HTR-8/SVneo (cell line): ENCODE measurements at regions not wholly inside any gene's neighbourhood (a gene's known extent, or its start where the extent isn't known, plus 50 kb on each side); places are given as distances from the start of the nearest gene placed in this dataset.

Experiments used
- DNase-seq: peaks from one replicate; pipeline ENCODE4 v3.0.0; 2011; ENCODE audit warnings: low spot score, mixed read lengths; ENCODE audit not compliant: insufficient read length
- FAIRE-seq: peaks from 2 replicates; lab custom pipeline; 2011; peaks lifted over from hg19 to GRCh38; lab: Jason Lieb, UNC

DNA sequence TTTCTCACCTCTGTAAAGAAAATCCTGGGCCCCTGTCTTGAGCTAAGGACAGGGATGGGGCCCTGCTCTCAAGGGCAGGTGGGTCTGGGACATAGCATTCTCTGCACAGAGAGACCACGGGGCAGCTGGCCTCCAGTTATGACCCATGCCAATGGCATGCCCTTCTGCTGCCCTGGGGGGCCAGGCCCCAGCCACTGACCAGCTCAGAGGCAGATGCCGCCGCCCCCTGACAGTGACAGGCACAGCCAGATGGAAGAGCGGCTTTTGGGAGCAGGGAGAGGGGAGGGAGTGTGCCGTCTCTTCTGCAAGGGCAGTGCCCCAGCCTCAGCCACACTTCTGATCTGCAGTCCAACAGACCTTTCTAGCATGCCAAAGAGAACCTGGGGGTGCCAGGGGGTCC, 114.8 kb upstream of the NAV2 start:
- peak; percentile 69 for FAIRE-seq
- peak; percentile 67 for DNase-seq

DNA sequence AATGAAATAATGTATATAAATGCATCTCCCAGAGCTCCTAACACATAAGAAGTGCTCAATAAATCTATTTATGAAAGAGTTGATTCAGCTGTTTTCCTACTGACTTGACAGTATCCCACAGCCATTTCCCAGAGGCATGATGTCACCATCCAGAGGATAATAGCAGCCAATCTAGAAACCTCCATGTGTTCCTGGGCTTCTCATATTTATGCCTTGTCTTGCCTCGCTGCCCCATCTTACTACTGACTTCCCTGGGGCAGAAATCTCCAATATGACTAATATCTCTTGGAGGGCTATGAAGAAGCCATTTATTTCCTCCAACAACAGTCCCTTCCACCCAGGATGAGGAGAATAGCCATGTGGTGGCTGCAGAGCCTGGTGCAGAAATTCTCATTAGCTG, 115.4 kb upstream of the NAV2 start:
- FAIRE-seq = no peak

DNA sequence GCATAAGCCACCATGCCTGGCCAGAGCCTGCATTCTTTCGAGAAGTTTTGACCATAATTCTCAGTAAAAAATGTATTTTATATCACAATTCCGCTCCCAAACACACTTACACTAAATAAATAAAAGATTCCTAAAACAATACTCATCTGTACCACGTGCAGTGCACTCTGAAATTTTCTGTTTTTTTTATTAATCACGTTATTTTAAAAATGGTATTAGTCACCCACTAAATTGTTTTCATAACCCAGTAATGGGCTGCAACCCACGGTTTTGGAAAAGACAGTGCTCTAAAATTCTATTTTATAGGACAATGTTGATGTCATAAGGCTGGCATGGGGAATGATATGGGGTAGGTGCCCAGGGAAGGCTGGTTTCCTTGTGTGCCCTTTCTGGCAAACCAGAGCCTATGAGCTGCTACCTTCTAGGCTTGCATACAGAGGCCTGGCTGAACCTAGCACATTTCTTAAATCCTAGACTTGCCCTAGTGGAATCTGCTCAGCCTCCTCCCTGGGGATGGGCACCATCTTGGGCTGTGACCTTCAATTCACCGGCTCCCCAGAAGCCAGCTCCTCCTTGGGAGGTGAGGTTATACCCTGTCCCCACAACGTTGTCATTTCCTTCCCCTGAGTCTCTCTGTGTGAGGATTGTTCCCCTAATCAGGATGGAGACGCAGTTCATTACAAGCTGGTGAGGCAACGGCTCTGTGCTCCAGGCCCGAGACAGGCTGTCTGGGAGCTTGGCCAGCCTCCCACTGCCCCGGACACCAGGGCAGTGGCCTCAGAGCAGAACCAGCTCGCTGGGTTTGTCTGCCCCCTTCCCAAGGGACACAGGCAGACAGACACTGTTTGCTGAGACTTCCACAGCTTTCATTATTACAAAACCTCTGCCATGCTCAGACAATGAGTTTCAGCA, 116.5 kb upstream of the NAV2 start:
- peak; percentile 86 for FAIRE-seq
- DNase-seq = peak; percentile 66

More for the DNA sequence above, 115.4 kb upstream of the NAV2 start:
- peak; percentile 43 for DNase-seq

DNA sequence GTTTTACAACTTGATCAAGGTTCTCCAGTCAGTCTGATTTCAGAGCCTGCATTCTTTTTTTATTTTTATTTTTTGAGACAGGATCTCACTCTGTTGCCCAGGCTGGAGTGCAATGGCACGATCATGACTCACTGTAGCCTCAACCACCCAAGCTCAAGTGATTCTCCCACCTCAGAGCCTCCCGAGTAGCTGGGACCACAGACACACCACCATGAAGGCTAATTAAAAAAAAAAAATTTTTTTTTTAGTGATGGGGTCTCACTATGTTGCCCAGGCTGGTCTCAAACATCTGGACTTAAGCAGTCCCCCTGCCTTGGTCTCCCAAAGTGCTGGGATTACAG, 117.2 kb upstream of the NAV2 start:
- no peak for FAIRE-seq

DNA sequence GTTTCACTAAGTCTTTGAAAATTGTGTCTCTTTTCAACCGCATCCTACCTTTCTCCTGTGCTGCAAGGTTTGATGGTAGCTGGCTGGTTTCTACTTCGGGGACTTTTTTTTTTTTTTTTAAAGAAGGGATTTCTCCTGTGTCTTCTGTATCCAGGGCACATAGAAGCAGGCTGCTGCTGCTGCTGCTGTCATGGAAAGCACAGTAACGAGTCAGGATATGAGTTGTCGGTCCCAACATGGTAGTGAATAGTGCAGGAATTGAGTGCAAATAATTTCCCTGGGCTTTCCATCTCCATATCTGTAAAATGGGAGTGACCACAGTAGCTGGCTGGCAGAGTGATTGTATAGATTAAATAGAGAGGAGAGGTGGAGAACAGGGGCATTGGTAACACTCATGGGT, 118.3 kb upstream of the NAV2 start:
- FAIRE-seq = no peak
- no peak for DNase-seq

More for the DNA sequence above, 117.2 kb upstream of the NAV2 start:
- DNase-seq = no peak

DNA sequence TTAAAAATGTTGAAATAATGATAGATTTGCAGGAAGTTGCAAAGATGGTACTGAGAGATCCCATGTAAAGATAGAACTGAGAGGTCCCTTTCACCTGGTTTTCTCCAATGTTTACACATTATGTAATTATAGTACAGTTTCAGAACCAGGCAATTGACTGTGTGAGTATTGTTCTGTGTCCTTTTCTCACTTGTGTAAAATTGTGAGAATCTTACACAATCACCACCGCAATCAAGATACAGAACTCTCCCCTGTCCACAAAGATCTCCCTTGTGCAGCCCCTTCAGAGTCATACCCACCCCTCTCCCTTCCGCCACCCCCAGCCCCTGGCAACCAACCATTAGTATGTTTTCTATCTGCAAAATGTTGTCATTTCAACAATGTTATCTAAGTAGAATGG, 119.8 kb upstream of the NAV2 start:
- no peak for DNase-seq
- no peak for FAIRE-seq

DNA sequence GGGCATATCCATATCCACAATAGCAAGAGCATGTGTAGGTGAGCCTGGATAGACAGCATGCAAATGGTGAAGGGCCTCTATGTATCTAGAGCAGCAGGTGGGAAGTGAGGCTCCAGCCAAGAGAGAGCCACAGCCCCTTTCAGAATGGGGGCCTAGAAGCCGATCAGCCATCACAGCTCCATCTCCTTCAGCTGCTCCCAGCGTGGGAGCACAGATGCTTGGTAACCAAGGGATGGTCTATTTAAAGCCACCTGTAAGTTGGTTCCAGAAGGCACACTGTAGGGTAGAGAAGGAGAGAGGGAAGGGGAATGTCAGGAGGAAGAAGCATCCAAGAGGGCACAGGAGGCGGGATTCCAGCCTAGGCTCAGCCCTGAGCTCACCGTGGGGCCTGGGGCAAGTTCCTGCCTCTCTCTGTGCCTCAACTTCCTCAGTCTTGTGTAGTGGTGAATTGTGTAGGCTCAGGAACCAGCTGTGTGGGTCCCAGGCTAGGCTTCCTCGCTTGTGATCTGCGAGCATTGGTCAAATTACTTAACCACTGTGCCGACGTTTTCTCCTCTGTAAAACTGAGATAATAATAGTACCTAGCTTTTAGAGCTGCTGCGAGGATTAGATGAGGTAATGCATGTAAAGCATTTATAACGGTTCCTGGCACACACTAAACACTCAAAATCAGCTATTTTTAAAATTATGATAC, 122.9 kb upstream of the NAV2 start:
- FAIRE-seq (no peak), DNase-seq (no peak)

DNA sequence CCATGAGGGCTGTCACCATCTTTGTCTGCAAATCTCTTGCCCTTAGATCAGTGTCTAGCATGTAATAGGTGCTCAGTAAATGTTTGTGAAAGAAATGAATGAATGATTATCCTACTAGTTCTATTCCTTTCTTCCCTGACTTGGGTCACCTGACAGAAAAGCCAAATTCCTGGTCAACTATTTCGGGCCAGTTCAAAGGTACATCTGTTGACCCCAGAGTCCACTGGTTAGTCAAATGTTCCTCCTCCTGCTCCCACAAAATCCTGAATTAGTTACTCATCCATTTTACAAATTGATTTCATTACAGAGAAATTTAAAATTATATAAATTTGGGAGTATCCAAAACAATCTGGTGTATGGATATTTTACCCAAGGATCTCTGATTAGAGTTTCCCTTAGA, 124.7 kb upstream of the NAV2 start:
- DNase-seq = no peak
- FAIRE-seq = no peak

DNA sequence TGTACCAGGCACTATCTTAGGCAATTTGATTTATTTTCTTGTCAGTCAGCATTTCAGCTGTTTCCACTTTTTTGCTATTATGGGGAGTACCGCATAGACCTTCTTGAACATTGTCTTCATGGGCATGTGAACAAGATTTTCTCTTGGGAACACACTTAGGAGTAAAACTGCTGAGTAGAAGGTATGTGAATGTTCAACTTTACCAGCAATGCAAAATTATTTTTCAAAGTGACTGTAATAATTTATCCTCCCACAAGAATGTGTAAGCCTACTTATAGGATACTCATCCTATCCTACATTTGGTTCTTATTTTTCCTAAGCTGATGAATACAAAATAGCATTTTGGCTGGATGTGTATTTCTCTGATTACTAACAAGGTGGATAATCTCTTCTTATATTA, 132.0 kb upstream of the NAV2 start:
- DNase-seq (no peak), FAIRE-seq (no peak)

DNA sequence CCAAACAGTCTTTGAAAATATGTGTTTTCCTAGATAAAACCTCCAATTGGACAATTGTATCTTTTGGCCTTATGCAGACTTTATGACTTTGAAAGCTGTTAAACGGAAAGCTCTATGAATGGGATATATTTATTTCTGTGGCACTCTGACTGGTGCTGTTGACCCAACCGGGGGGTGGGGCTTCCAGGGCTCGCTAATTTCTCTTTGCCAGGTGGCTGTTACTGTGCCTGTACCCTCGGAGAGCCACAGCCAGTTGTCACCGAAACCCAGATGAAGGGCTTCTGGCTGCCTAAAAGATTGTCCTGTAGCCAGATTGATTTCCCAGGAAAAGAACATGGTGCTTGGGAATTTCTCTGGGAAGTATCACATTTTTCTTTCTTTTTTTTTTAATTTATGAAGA, 132.7 kb upstream of the NAV2 start:
- FAIRE-seq (no peak), DNase-seq (no peak)

DNA sequence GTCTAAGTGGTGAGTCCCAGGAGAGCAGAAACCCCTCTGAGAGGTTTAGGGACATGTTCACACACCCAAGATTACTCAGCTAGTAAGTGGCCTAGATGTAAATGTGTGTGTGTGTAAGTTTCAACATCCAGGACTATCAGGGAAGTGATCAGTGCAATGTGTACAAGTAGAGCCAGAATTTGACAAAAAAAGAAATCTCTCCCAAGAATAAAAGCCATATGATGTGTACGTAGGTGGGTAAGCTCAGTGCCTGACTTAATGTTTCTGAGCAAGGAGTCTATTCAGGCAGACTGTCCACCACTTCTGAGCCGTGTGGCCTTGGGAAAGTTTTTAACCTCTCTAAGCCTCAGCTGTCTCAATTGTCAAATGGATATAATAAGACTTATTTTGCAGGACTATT, 133.8 kb upstream of the NAV2 start:
- DNase-seq = no peak
- FAIRE-seq = no peak

DNA sequence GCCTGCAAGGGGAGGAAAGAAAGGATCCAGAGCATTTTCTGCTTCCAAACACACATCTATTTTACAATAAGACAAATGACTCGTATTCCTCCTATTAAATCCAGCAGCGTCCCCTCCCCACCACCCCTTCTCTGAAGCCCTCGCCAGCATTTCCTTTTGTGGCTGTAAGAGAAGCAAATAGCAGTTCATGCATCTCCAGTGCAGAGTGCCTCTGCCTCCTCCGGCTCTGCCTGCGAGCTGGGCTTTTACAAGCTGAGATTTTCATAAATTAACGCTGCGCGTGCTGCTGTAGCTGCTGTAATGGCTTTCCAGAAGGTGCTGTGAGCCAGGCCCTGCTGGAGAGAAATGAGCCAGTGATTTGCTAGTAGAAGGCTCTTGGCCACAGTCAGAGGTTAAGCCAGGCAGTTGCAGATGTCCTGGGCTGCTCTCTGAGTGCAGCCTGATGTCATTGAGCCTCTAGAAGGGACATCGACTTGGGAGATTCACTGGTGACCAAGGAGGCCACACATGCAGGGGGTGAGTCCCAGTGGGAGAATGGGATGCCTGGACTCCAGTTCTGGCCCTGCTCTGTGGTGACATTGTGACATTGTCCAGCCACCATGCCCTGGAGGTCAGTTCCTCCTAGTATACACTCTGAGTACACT, 134.5 kb upstream of the NAV2 start:
- DNase-seq (no peak), FAIRE-seq (no peak)

DNA sequence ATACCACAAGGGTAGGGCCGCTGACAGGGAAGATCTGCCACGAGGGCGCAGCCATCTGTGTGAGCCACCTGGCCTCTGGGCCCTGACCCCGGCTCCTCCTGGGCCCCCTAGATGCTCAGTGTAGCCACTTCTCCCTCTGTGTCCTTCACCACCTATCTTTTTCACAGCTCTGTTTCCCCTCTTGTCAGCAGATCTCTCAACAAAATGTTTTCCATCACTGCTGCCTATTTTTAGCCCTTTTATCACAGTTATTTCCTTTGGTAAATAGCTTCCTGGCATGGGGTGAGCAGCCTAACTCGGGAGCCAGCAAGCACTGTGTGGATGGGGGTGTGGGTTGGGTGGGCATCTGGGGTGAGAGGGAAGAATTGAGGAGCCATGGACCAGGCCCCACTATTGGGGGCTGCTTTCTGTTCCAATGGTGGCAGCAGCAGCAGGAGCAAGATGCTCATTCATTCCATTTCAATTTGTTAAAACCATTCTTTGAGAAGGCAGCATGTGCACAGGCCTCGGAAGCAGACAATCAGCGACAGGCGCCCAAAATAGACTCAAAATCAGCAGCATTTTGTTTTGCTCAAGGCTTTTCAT, 135.2 kb upstream of the NAV2 start:
- no peak for FAIRE-seq
- DNase-seq = no peak

DNA sequence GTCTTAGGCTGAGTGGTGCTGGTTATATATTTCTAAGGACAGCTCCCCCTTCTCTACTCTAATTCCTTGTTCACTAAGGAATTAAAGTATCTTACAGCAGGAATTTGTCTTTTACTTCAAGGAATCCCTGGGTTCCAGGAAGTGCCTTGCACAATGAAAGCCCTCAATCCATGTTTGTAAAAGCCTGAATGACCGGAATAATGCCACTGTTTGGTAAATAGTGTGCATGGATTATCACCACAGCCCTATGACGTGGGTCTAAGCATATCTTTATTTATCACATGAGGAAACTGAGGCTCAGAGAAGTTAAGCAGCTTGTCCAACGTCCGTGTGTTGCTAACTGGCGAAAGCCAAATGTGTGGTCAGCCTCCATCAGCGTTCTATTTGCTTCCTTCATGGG, 135.7 kb upstream of the NAV2 start:
- FAIRE-seq (no peak), DNase-seq (no peak)

DNA sequence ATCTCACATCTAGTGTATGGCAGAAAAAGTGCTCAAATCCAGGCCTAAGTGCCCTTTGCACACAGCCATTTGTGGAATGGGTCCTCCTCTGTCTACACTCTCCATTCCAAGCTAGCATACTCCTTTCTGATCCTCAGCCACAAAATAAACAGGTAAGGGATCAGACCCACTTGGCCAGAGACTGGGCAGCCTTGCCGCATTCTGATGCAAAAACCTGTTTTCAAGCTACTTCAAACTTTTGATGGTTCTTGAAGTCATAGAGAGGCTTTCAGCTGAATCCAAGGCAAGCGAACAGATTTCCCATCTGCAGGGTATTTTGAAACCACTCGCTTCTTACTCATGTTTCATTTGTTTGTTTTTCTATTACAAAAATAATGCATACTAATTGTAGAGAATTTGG, 136.6 kb upstream of the NAV2 start:
- FAIRE-seq = no peak
- no peak for DNase-seq

DNA sequence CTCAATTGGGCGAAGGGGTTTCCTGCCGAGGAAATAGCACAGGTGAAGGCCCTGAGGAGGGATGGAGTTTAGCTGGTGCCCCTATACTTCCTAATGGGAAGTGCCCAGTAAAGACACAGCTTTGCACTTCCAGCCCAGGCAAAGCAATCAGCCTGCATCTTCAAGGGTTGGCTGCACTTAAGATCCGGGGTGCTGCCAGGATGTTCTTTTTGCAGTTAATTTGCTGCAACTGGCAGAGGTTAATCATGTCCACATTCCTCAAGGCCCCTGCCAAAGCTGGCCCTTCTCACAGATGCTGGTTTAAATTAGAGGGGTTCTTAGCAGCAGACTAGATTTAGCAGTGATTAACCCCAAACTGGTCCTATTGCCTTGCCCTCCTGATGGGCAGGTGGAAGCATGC, 137.7 kb upstream of the NAV2 start:
- no peak for FAIRE-seq

DNA sequence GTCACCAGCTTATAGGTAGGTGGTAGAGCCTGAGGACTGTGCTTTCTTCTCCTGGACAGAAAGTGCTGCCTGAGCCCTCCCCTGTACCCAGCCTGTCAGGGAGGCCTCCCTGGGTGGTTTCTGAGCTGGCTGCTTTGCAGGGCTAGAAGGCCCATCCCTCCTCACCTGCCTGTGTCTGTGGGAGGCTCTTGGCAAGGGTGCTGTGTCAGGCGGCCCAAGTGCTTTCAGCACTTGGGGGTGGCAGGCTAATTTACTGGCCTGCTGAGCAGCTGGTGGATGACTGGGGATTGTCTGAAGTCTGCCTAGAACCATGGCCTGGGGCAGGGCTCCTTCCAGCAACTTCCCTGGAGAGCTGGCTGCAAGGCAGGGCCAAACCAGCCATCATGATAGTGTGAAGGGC, 139.0 kb upstream of the NAV2 start:
- no peak for FAIRE-seq
- DNase-seq = no peak

More for the DNA sequence above, 137.7 kb upstream of the NAV2 start:
- DNase-seq = no peak

DNA sequence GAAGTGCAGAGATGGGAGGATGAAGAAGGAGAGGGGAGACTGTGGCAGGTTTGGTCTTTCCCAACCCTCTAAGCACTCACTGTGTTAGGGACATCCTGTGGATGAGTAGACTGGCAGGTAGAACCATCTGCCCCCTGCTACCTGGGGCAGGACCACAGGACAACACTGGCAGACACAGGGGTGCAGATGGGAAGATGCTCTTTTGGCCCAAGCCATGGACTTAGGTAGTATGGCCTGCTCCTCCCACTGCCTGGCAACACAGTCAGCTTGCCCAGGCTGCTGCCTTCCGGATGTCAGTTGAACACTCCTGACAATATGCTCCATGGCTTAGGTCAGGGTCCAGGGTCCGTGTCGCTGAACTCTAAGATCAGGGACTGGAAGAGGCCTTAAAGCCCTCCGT, 140.7 kb upstream of the NAV2 start:
- DNase-seq = no peak
- no peak for FAIRE-seq

DNA sequence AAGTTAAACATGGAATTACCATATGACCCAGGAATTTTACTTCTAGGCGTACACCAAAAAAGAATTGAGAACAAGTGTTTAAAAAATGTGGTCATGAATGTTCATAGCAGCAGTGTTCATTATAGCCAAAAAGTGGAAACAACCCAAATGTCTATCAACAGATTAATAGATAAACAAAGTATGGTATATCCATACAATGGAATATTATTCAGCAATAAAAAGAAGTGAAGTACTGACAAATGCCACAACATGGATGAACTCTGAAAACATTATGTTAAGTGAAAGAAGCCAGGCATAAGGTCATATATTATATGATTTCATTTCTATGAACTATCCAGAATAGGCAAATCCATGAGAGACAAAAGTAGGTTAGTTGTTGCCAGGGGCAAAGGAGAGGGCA, 141.7 kb upstream of the NAV2 start:
- FAIRE-seq (no peak), DNase-seq (no peak)

DNA sequence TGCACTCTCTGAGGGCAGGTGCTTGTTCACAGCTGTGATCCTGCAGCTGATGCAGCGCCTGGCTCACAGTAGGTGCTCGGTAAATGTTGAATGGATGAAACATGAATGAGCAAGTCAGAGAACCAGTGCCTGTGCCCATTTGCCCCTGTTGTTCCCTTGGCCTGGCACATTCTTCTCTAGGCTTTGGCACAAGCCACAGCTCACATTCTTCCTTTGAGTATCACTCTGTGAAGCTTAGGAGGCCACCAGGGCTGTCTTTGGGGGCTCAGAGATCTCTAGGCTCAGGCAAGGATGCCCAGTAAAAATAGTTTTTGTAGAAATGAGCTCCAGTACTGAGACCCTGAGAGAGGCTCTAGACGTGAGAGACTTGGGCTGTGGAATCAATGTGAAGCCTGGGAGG, 144.6 kb upstream of the NAV2 start:
- no peak for FAIRE-seq
- DNase-seq = no peak
